Naive thymus-derived CD8-positive, alpha-beta T cell (primary cell): ENCODE measurements at regions not wholly inside any gene's neighbourhood (a gene's known extent, or its start where the extent isn't known, plus 50 kb on each side); places are given as distances from the start of the nearest gene placed in this dataset.
"Not testable (repeated sequence)": the region's sequence is repeated elsewhere in the genome, so short reads cannot be mapped to it uniquely, and the experiment has no call there.

Experiments
- ATAC-seq, 2 donors: fragments of 150-1000 bp; cut with Tn5 transposase in 1 of 2; sonication (Bioruptor Pico), chemical (Tn5 transposase) in 1 of 2; 1 replicate in 1 of 2; 2 replicates in 1 of 2; pipeline ENCODE4 v1.10.0; 2021; ENCODE audit warnings: mild to moderate bottlenecking in 2 of 2, moderate library complexity in 2 of 2
- POLR2A ChIA-PET: fragments of 350-600 bp; sonication (Branson Sonifier 250); formaldehyde crosslinking; loops from one replicate; lab custom pipeline; 2021; ENCODE audit warnings: antibody characterized with exemption; lab: Charles Lee
- DNase-seq, 10 donors: peaks; one replicate each; pipeline versions ENCODE4 v3.0.0 to v3.0.0-alpha.2; 2020 to 2022
- H3K27ac Mint-ChIP-seq, 10 donors: one replicate each; pipeline ENCODE4 v1.8.0; 2020 to 2022; ENCODE audit warnings: mild to moderate bottlenecking in 10 of 10, mixed read lengths in 10 of 10, moderate library complexity in 4 of 10, inconsistent platforms in 1 of 10
- H3K27me3 Mint-ChIP-seq, 5 donors: one replicate each; pipeline ENCODE4 v1.8.0; 2021 to 2022; ENCODE audit warnings: mixed read lengths in 5 of 5
- H3K36me3 Mint-ChIP-seq, 3 donors: one replicate each; pipeline ENCODE4 v1.8.0; 2020 to 2022; ENCODE audit warnings: mixed read lengths in 3 of 3, mild to moderate bottlenecking in 2 of 3, inconsistent platforms in 1 of 3
- H3K4me1 Mint-ChIP-seq, 4 donors: one replicate each; pipeline ENCODE4 v1.8.0; 2021 to 2022; ENCODE audit warnings: mixed read lengths in 4 of 4
- H3K4me3 Mint-ChIP-seq, 10 donors: one replicate each; pipeline ENCODE4 v1.8.0; 2020 to 2022; ENCODE audit warnings: mild to moderate bottlenecking in 10 of 10, mixed read lengths in 10 of 10, moderate library complexity in 6 of 10, inconsistent platforms in 1 of 10
- H3K9me3 Mint-ChIP-seq, 9 donors: one replicate each; pipeline ENCODE4 v1.8.0; 2020 to 2022; ENCODE audit warnings: mixed read lengths in 9 of 9, mild to moderate bottlenecking in 3 of 9, inconsistent platforms in 1 of 9, moderate library complexity in 1 of 9

DNA sequence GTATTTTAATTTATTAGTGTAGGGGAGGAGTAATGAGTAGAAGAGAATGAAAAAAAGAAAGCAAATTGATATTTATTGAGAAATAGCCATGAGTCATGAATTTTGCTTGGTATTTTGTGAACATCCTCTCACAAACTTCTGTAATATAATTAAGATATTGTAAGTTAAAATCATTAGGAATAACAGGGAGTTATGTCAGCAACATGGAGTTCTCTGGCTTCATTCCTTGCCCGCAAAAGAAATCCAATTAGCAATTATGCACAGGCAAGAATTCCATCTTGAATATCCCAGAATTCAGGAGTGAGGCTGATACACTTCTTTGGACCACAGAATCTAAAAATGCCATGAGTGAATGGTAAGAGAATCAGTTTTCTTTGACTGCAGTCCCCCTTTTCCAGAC lies 94.3 kb upstream of the PTHLH start:
- Mint-ChIP-seq H3K27ac (no peak overlapping the region), H3K4me3 (no peak overlapping the region), H3K9me3 (peaks cover 0 to 26% (median 10%) of the 10 kb centered on the region in 9 donors), H3K27me3 (peaks cover 0 to 3% (median 2%) of the 10 kb centered on the region in 5 donors), H3K4me1 (no peaks in the 10 kb centered on the region), H3K36me3 (peaks cover 0 to 8% (median 0%) of the 10 kb centered on the region in 3 donors)
- DNase-seq (no peak), ATAC-seq (no peak)
- POLR2A ChIA-PET, result no interaction called here

DNA sequence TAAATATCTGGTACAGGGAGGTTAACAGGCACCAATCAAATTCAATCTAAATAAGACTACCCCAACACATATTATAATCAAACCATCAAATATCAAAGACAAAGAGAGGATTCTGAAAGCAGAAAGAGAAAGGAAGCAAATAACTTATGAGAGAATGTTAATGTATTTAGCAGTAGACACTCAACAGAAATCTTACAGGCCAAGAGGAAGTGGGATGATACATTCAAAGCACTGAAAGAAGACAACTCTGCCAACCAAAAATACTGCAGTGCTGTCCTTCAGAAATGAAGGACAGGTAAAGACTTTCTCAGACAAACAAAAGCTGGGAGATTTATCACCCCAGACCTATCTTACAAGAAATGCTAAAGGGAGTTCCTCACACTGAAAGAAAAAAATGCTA lies 95.9 kb upstream of the PTHLH start:
- Mint-ChIP-seq H3K4me3 (no peak overlapping the region), H3K36me3 (peaks cover 0 to 8% (median 2%) of the 10 kb centered on the region in 3 donors), H3K9me3 (peaks cover 0 to 39% (median 20%) of the 10 kb centered on the region in 9 donors), H3K27ac (no peak overlapping the region), H3K27me3 (peaks cover 0 to 3% (median 0%) of the 10 kb centered on the region in 5 donors), H3K4me1 (no peaks in the 10 kb centered on the region)
- POLR2A ChIA-PET, result no interaction called here
- ATAC-seq (no peak), DNase-seq (no peak)

DNA sequence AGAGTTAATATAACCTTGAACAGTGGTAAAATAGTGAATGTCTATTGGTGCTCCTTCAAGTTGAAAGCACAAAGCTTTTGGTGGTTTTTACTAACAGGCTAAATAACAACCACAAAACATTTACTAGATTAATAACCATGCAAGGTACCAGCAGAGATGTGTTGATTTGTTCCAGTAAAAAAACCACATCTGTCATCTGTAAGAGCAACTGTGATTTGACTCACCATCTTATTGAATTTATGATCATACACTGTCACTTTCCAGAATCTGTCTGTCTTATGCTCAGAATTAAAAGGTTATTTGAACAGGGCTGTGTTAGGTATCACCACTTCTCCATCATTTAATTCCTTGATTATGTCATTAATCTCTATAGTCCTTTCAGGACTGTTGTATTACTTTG lies 107.0 kb upstream of the PTHLH start:
- DNase-seq, result no peak
- POLR2A ChIA-PET, result no interaction called here
- Mint-ChIP-seq H3K9me3 (peaks cover 0 to 21% (median 8%) of the 10 kb centered on the region in 9 donors), H3K36me3 (peaks cover 0 to 5% (median 0%) of the 10 kb centered on the region in 3 donors), H3K4me1 (no peaks in the 10 kb centered on the region), H3K27ac (no peak overlapping the region), H3K4me3 (no peak overlapping the region), H3K27me3 (peaks cover 0 to 2% (median 0%) of the 10 kb centered on the region in 5 donors)
- ATAC-seq, result no peak

DNA sequence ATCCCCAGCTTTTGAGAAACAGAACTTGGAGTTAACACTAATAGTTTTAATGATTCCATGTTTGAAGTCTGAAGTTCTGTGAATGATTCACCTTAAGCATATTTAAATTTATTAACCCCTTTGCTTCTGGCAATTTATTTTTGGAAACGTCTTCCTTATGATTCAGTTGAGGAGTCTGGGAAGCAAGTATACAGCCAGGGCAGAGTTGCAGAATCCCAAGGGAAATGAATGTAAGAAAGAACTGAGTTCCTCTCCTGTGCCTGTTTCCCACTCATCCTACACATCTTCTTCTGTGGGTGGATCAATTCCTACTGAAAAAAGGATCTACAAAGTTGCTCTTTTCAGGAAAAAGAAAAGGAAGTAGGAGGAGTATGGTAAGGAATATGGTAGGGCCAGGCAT lies 108.2 kb upstream of the CCDC91 start:
- Mint-ChIP-seq H3K27me3 (peaks cover 0 to 27% (median 9%) of the 10 kb centered on the region in 5 donors), H3K36me3 (no peaks in the 10 kb centered on the region), H3K9me3 (peaks cover 0 to 4% (median 2%) of the 10 kb centered on the region in 9 donors), H3K4me3 (no peak overlapping the region), H3K27ac (no peak overlapping the region), H3K4me1 (peaks cover 0 to 3% (median 0%) of the 10 kb centered on the region in 4 donors)
- POLR2A ChIA-PET, result no interaction called here
- DNase-seq (no peak), ATAC-seq (no peak)

DNA sequence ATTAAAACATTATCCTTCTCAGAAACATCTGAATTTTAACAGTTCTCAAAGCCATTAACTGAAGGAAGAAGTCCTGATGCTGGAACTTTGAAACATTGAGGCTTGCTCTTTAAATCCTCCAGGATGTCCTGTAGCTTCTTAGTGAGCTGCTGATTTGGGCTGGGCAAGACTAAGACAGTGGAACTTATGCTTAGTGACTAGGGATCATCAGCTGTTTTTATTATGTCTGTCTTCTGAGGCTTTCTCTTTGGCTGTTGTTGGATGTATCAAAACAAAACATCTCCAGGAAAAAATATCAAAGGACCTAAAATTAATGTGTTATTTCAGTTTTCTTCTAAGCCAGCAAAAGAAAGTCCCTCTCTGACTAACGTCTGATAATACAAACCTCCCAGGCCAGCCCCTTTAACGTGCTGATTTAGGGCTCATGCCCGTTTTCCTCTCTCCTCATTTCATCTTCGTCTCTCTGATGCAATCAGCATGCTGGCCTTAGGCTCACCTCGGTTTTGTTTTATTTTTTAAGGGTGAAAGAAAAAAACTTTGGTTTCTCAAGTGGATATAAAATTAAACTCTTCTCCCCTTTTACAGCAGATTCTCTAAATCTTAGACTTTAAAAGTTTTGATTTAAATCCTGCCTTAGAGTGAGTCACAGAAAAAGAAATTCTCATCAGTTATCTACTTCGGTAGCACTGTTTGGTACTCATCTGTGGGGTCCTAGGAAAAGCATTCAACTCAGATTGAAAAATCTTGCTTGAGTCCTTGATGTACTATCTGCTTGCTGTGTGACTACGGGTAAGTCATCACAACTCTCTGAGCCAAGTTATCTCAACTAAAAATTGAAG lies 106.2 kb upstream of the CCDC91 start:
- Mint-ChIP-seq H3K4me1 (peaks cover 0 to 5% (median 4%) of the 10 kb centered on the region in 4 donors), H3K9me3 (peaks cover 0 to 3% (median 0%) of the 10 kb centered on the region in 9 donors), H3K36me3 (no peaks in the 10 kb centered on the region), H3K27ac (no peak overlapping the region), H3K27me3 (peaks cover 0 to 27% (median 9%) of the 10 kb centered on the region in 5 donors), H3K4me3 (no peak overlapping the region)
- no peak for ATAC-seq
- no peak for DNase-seq
- POLR2A ChIA-PET, result no interaction called here

DNA sequence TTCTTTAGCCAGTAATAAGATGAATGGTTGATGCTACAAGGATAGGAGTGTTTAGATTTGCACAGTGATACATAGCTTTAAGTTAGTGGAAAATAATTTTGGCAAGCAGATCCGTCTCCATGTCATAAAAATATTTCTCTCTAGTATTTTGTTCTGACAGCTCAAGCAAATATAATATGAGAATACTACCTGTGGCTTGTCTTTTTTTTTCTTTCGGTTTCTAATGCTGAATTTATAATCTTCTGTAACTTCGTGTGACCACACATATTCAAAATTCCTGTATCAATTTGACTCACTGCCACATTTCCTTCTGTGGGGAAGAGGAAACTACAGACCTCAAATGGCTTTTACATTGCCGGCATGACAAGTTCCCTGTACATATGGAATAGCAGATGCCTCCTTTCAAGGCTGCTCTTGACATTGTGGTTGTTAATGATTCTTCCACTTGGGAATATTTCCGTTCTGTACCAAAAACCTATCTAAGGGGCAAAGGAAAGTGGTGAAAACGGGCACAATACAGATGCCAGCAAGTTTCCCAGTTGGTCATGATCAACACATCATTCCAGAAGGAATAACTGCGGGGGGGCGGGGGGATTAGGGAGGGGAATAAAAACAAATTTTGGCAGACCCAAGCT lies 103.6 kb upstream of the CCDC91 start:
- no peak overlapping the region for H3K4me3 Mint-ChIP-seq
- peaks cover 0 to 3% (median 0%) of the 10 kb centered on the region in 9 donors for H3K9me3 Mint-ChIP-seq
- H3K36me3 Mint-ChIP-seq, result no peaks in the 10 kb centered on the region
- no peak for DNase-seq
- H3K27me3 Mint-ChIP-seq, result peaks cover 0 to 27% (median 11%) of the 10 kb centered on the region in 5 donors
- H3K27ac Mint-ChIP-seq, result no peak overlapping the region
- ATAC-seq, result no peak
- peaks cover 0 to 8% (median 4%) of the 10 kb centered on the region in 4 donors for H3K4me1 Mint-ChIP-seq
- POLR2A ChIA-PET, result no interaction called here

DNA sequence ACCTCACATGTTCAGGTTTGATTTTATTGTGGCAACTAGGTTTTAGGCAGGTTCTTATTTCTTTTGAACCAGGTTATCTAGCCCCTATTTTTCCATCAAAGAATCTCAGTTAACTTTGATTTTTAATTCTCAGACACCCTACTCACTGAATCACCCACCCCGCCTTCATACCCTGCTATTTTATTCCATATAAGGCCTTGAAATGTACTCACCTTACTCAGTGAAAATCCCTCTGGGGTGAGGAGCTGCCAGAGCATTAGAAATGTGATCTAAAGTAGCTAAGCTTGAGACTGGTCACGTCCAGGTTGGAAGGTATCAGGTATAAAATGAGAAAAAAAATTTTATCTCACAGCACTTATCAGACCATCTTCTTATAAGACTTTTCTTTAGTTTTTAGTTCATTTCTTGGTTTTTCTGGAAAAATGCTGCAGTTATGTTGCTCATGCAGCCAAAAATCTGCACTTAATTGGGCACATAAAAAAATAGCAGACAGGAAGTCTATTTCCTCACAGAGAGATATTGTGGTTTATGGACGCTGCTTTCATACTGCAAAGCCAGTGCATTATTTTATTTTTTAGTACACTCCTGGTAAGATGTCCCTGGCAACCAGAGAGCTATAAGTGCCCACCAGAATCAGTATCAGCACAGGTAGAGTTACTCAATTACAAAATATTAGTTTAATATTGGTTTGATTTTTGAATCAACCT lies 101.5 kb upstream of the CCDC91 start:
- no peaks in the 10 kb centered on the region for H3K36me3 Mint-ChIP-seq
- POLR2A ChIA-PET, result no interaction called here

DNA sequence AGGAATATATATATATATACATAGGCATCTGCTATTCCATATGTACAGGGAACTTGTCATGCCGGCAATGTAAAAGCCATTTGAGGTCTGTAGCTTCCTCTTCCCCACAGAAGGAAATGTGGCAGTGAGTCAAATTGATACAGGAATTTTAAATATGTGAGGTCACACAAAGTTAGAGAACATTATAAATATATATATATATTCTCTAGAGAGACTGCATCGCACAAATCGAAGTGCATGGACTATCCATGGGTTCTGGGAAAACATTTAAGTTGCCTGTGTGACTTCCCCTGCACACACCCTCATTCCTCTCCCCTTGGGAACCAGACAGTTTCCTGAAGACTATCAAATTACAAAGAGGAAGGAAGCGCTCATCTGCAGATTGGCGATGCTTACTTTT lies 100.9 kb upstream of the CCDC91 start:
- Mint-ChIP-seq H3K36me3 (no peaks in the 10 kb centered on the region), H3K9me3 (no peaks in the 10 kb centered on the region), H3K27me3 (peaks cover 9 to 37% (median 15%) of the 10 kb centered on the region in 5 donors), H3K27ac (no peak overlapping the region), H3K4me3 (no peak overlapping the region), H3K4me1 (peaks cover 0 to 8% (median 4%) of the 10 kb centered on the region in 4 donors)
- DNase-seq (no peak), ATAC-seq (no peak)
- POLR2A ChIA-PET, result no interaction called here

More for the DNA sequence above, 101.5 kb upstream of the CCDC91 start:
- H3K4me1 Mint-ChIP-seq, result peaks cover 0 to 8% (median 4%) of the 10 kb centered on the region in 4 donors
- no peak overlapping the region for H3K4me3 Mint-ChIP-seq
- ATAC-seq, result no peak
- no peaks in the 10 kb centered on the region for H3K9me3 Mint-ChIP-seq
- DNase-seq, result no peak
- H3K27ac Mint-ChIP-seq, result no peak overlapping the region
- H3K27me3 Mint-ChIP-seq, result peaks cover 6 to 37% (median 11%) of the 10 kb centered on the region in 5 donors

DNA sequence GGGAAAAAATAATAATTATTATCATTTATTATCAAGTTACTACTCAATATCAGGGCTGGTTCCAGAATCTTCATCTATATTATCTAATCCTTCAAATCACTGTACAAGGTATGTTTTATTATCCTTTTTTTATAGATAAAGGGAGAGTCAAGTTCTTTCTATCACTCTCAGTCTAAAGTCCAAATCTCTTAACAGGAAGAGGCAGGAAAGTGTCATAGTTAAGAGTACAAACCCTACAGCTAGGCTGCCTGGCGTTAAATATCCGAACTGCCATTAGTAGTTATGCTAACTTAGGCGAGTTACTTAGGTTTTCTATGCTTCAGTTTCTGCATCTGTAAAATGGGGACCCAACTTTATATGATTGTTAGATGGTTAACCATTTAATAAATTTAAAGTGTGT lies 99.4 kb upstream of the CCDC91 start:
- POLR2A ChIA-PET, result no interaction called here
- Mint-ChIP-seq H3K27ac (no peak overlapping the region), H3K36me3 (no peaks in the 10 kb centered on the region), H3K27me3 (peaks cover 6 to 22% (median 16%) of the 10 kb centered on the region in 5 donors), H3K9me3 (no peaks in the 10 kb centered on the region), H3K4me1 (peaks cover 0 to 8% (median 4%) of the 10 kb centered on the region in 4 donors), H3K4me3 (no peak overlapping the region)
- ATAC-seq (no peak), DNase-seq (no peak)

DNA sequence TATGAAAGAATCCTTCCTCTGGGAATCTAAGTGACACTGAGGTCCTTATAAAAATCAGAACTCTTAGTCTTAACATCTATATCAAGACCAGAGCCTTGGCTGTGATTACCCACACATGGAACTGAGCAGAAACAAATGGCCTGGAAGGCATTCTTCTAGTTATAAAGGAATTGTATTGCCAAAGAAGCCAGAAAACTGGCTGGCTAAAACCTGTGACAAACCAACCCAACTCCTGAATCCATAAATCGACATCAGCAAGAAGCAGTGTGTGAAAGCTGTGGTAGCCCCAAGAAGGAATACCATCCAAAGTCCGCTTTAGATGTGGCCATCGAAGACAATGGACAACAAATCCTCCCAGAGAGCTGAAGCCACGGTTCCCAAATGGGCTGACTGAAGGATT lies 97.9 kb upstream of the CCDC91 start:
- ATAC-seq, result no peak
- DNase-seq, result no peak
- H3K27me3 Mint-ChIP-seq, result peaks cover 0 to 21% (median 11%) of the 10 kb centered on the region in 5 donors
- H3K4me1 Mint-ChIP-seq, result peaks cover 0 to 8% (median 2%) of the 10 kb centered on the region in 4 donors
- H3K9me3 Mint-ChIP-seq, result no peaks in the 10 kb centered on the region
- no peak overlapping the region for H3K27ac Mint-ChIP-seq
- no peaks in the 10 kb centered on the region for H3K36me3 Mint-ChIP-seq
- POLR2A ChIA-PET, result no interaction called here
- H3K4me3 Mint-ChIP-seq, result no peak overlapping the region

DNA sequence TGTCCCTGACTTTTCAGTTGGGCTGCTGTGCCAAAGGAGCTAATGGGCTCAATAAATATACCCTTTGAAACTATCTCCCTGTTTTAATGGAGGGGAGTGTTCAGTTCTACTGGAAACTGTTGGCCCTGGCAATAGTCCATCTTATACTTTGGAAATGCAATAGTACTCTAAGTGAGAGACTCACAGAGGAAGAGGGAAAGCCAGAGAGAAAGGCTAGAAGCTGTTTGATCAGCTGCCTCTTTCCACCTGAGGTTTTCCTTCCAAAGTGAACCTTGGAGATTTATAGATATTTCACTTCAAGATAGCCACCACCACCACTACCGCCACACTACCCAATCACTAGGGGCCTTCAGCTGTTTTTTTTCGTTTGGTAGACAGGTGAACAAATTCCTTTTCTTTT lies 93.6 kb upstream of the CCDC91 start:
- ATAC-seq, result no peak
- DNase-seq, result no peak
- Mint-ChIP-seq H3K27ac (no peak overlapping the region), H3K4me3 (no peak overlapping the region), H3K9me3 (no peaks in the 10 kb centered on the region), H3K27me3 (peaks cover 3 to 22% (median 10%) of the 10 kb centered on the region in 5 donors), H3K4me1 (no peaks in the 10 kb centered on the region), H3K36me3 (no peaks in the 10 kb centered on the region)
- POLR2A ChIA-PET, result no interaction called here

DNA sequence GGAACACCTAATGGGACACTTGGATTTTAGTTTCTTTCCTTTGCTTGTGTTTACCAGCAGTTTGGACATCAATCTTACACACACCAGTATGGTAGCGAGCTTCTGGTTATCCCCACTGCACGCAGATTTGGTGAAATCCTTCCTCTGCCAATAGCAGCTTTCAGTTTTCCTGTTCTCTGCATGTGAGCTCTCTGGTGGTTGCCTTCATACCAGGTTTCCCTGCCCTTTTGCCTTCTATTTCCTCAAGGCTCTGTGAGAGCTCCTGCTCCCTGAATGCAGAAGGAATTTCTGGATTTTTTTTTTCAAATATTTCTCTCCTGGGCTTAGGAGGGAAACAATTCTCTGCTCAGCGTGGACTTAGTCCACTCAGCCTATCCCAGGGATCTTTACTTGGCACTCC lies 93.0 kb upstream of the CCDC91 start:
- DNase-seq, result no peak
- H3K4me3 Mint-ChIP-seq, result no peak overlapping the region
- H3K36me3 Mint-ChIP-seq, result no peaks in the 10 kb centered on the region
- H3K4me1 Mint-ChIP-seq, result no peaks in the 10 kb centered on the region
- POLR2A ChIA-PET, result no interaction called here
- peaks cover 3 to 19% (median 10%) of the 10 kb centered on the region in 5 donors for H3K27me3 Mint-ChIP-seq
- ATAC-seq, result no peak
- H3K27ac Mint-ChIP-seq, result no peak overlapping the region
- no peaks in the 10 kb centered on the region for H3K9me3 Mint-ChIP-seq

DNA sequence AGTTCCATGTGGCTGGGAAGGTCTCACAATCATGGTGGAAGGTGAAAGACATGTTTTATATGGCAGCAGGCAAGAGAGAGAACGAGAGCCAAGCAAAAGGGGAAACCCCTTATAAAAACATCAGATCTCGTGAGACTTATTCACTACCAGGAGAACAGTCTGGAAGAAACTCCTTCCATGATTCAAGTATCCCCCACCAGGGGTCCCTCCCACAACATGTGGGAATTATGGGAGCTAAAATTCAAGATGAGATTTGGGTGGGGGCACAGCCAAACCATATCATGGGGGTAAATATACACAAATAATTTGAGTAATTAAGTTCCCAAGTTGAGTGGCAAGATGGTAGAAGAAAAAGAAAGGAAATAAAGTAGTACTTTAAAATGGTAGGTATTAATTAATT lies 91.0 kb upstream of the CCDC91 start:
- H3K36me3 Mint-ChIP-seq, POLR2A ChIA-PET, DNase-seq, H3K4me1 Mint-ChIP-seq, H3K9me3 Mint-ChIP-seq, ATAC-seq, H3K4me3 Mint-ChIP-seq: not testable (repeated sequence)
- H3K27me3 Mint-ChIP-seq, result peaks cover 0 to 11% (median 5%) of the 10 kb centered on the region in 5 donors
- H3K27ac Mint-ChIP-seq, result peak overlapping the region in 1 of 10 donors; percentile 15
